IMR-90 (cell line): ENCODE measurements at regions not wholly inside any gene's neighbourhood (a gene's known extent, or its start where the extent isn't known, plus 50 kb on each side); places are given as distances from the start of the nearest gene placed in this dataset.

Experiments used
- ATAC-seq: fragments of 200-7000 bp; cut with Tn5 transposase; 2 replicates; pipeline ENCODE4 v1.9.1; 2020; ENCODE audit warnings: low read depth, mild to moderate bottlenecking, moderate library complexity
- BruUV-seq: library from RNA; stranded (reverse); fragments of 400-500 nt; replicated peaks from 2 replicates; lab custom pipeline; 2021; lab: Mats Ljungman, UMichigan
- CTCF ChIA-PET: fragments of 300-600 bp; formaldehyde crosslinking; extraction: SDS; loops from one replicate; lab custom pipeline; 2021; ENCODE audit warnings: antibody characterized with exemption; lab: Yijun Ruan, JAX
- POLR2A ChIA-PET: fragments of 300-600 bp; sonication (Branson Sonifier 250); formaldehyde crosslinking; loops from one replicate; lab custom pipeline; 2022; ENCODE audit warnings: antibody characterized with exemption; ENCODE audit not compliant: unreplicated experiment; lab: Charles Lee
- DNase-seq: peaks from one replicate; pipeline ENCODE4 v3.0.0; 2013
- H2AFZ ChIP-seq: replicated peaks from 2 replicates; pipeline ENCODE3; 2013; ENCODE audit warnings: low read length, mild to moderate bottlenecking; ENCODE audit not compliant: poor library complexity
- H2AK5ac ChIP-seq: 2 replicates; pipeline ENCODE4 v1.6.1; 2013; ENCODE audit warnings: low read depth, low read length, inconsistent platforms
- H2AK9ac ChIP-seq: replicated peaks from 2 replicates; pipeline ENCODE3; 2013; ENCODE audit warnings: mild to moderate bottlenecking, low read depth, low read length, moderate library complexity; ENCODE audit not compliant: poor library complexity
- H2BK120ac ChIP-seq: 2 replicates; pipeline ENCODE4 v1.6.1; 2013; ENCODE audit warnings: low read depth, low read length, inconsistent platforms
- H2BK15ac ChIP-seq: 3 replicates; pipeline ENCODE4 v1.6.1; 2013; ENCODE audit warnings: low read depth, low read length, inconsistent platforms
- H2BK20ac ChIP-seq: 2 replicates; pipeline ENCODE4 v1.6.1; 2013; ENCODE audit warnings: low read depth, mild to moderate bottlenecking, inconsistent platforms, low read length, moderate library complexity
- H2BK5ac ChIP-seq: 2 replicates; pipeline ENCODE4 v1.6.1; 2013; ENCODE audit warnings: mild to moderate bottlenecking, low read depth, low read length, inconsistent platforms; ENCODE audit not compliant: poor library complexity, severe bottlenecking
- H3K14ac ChIP-seq: replicated peaks from 2 replicates; pipeline ENCODE4 v1.6.1; 2013; ENCODE audit warnings: low read depth, low read length, inconsistent platforms
- H3K18ac ChIP-seq: 2 replicates; pipeline ENCODE4 v1.6.1; 2013; ENCODE audit warnings: low read depth, low read length, control low read depth
- H3K23ac ChIP-seq: 2 replicates; pipeline ENCODE4 v1.6.1; 2013; ENCODE audit warnings: low read depth, low read length, inconsistent platforms
- H3K27ac ChIP-seq: 2 replicates; pipeline ENCODE4 v1.5.1; 2013; ENCODE audit warnings: mild to moderate bottlenecking, control low read depth, low read length; ENCODE audit not compliant: insufficient read depth
- H3K27me3 ChIP-seq: 2 replicates; pipeline ENCODE4 v1.6.1; 2013; ENCODE audit warnings: low read length; ENCODE audit not compliant: control insufficient read depth, insufficient read depth
- H3K36me3 ChIP-seq: 2 replicates; pipeline ENCODE4 v1.6.1; 2013; ENCODE audit warnings: low read length, mixed read lengths; ENCODE audit not compliant: control insufficient read depth, insufficient read depth
- H3K4ac ChIP-seq: 2 replicates; pipeline ENCODE4 v1.6.1; 2013; ENCODE audit warnings: low read depth, low read length, inconsistent platforms
- H3K4me1 ChIP-seq: 2 replicates; pipeline ENCODE4 v1.6.1; 2013; ENCODE audit warnings: low read length, mixed read lengths; ENCODE audit not compliant: control insufficient read depth, insufficient read depth
- H3K4me2 ChIP-seq: 2 replicates; pipeline ENCODE4 v1.6.1; 2013; ENCODE audit warnings: low read depth, mild to moderate bottlenecking, control low read depth, low read length, moderate library complexity
- H3K4me3 ChIP-seq: 2 replicates; pipeline ENCODE4 v1.5.1; 2013; ENCODE audit warnings: low read depth, mild to moderate bottlenecking, control low read depth, low read length, moderate library complexity; ENCODE audit not compliant: insufficient read depth
- H3K56ac ChIP-seq: 2 replicates; pipeline ENCODE4 v1.6.1; 2013; ENCODE audit warnings: low read length, inconsistent platforms; ENCODE audit not compliant: insufficient read depth; ENCODE audit errors: extremely low read depth
- H3K79me1 ChIP-seq, 2 experiments: 2 replicates each; pipeline ENCODE4 v1.6.1; 2013; ENCODE audit warnings: low read length in 2 of 2, inconsistent platforms in 1 of 2, low read depth in 1 of 2
- H3K9ac ChIP-seq: 2 replicates; pipeline ENCODE4 v1.6.1; 2013; ENCODE audit warnings: low read depth, low read length, control low read depth
- H3K9me1 ChIP-seq: 2 replicates; pipeline ENCODE4 v1.6.1; 2013; ENCODE audit warnings: low read length, inconsistent platforms; ENCODE audit not compliant: insufficient read depth
- H3K9me3 ChIP-seq: 2 replicates; pipeline ENCODE4 v1.6.1; 2013; ENCODE audit warnings: low read length; ENCODE audit not compliant: control insufficient read depth, insufficient read depth
- H4K20me1 ChIP-seq: 2 replicates; pipeline ENCODE4 v1.6.1; 2013; ENCODE audit warnings: low read length, inconsistent platforms; ENCODE audit not compliant: insufficient read depth
- H4K5ac ChIP-seq: 2 replicates; pipeline ENCODE4 v1.6.1; 2013; ENCODE audit warnings: mild to moderate bottlenecking, low read depth, low read length, control low read depth
- H4K8ac ChIP-seq, 2 experiments: 2 replicates each; pipeline ENCODE4 v1.6.1; 2013; ENCODE audit warnings: low read depth in 2 of 2, low read length in 2 of 2, control low read depth in 1 of 2, inconsistent platforms in 1 of 2
- H4K91ac ChIP-seq: 2 replicates; pipeline ENCODE4 v1.6.1; 2013; ENCODE audit warnings: low read depth, low read length, inconsistent platforms; ENCODE audit not compliant: insufficient read depth
- CEBPB ChIP-seq: IDR thresholded peaks from 2 replicates; pipeline ENCODE4 v1.6.1; 2012; ENCODE audit warnings: low read depth, low read length, improper control_type of control experiment
- FOS ChIP-seq: fragments of 150-350 bp; IDR thresholded peaks from 2 replicates; pipeline ENCODE4 v1.6.1; 2016; ENCODE audit warnings: low read depth, low read length
- MAZ ChIP-seq: IDR thresholded peaks from 2 replicates; pipeline ENCODE4 v1.6.1; 2012; ENCODE audit warnings: low read depth, mild to moderate bottlenecking, low read length, improper control_type of control experiment, moderate library complexity, borderline replicate concordance
- MXI1 ChIP-seq: IDR thresholded peaks from 2 replicates; pipeline ENCODE4 v1.6.1; 2012; ENCODE audit warnings: low read depth, mild to moderate bottlenecking, low read length, moderate library complexity, borderline replicate concordance
- NFE2L2 ChIP-seq: fragments of 150-350 bp; IDR thresholded peaks from 2 replicates; pipeline ENCODE4 v1.6.1; 2016; ENCODE audit warnings: low read depth, mild to moderate bottlenecking, low read length
- RFX5 ChIP-seq: IDR thresholded peaks from 2 replicates; pipeline ENCODE4 v1.8.0; 2012; ENCODE audit warnings: low read depth, mild to moderate bottlenecking, low read length, moderate library complexity
- SMC3 ChIP-seq: fragments of 150-350 bp; IDR thresholded peaks from 2 replicates; pipeline ENCODE4 v1.6.1; 2016; ENCODE audit warnings: low read depth, mild to moderate bottlenecking, antibody characterized with exemption, low read length, moderate library complexity
- WGBS, 2 experiments: methylation state at CpG; one replicate each; pipeline versions ENCODE4 v1.1.5 to v1.1.7; 2013; ENCODE audit warnings: missing lambda C conversion rate in 2 of 2; ENCODE audit not compliant: insufficient read length in 1 of 2; ENCODE audit errors: extremely low coverage in 2 of 2; 5-methylcytosine and 5-hydroxymethylcytosine counted together
- dilution Hi-C: fragments of 300-500 bp; cut with HindIII; formaldehyde crosslinking; loops from one replicate; pipeline ENCODE4 v1.14.3; 2018; ENCODE audit warnings: low sequenced_read_pairs; ENCODE audit not compliant: unreplicated experiment
- in situ Hi-C: fragments of 300-500 bp; cut with MboI; formaldehyde crosslinking; loops from 3 replicates; pipeline ENCODE4 v1.14.3; 2019; ENCODE audit warnings: low sequenced_read_pairs, inconsistent platforms, mixed read lengths
- intact Hi-C: fragments of 100-400 bp; cut with micrococcal nuclease; formaldehyde crosslinking; loops from 2 replicates; pipeline ENCODE4 v1.10.0; 2022
- TF ChIP-seq, protein P1 (sequence below): fragments of 150-350 bp; IDR thresholded peaks from 2 replicates; pipeline ENCODE4 v1.6.1; 2017; ENCODE audit warnings: mild to moderate bottlenecking, antibody characterized with exemption, low read length, low read depth
- TF ChIP-seq, protein P2 (sequence below): conservative IDR thresholded peaks from 2 replicates; pipeline ENCODE4 v1.5.1; 2012; ENCODE audit warnings: mild to moderate bottlenecking, low read depth, low read length, improper control_type of control experiment

GRCh38 chrX:8036914-8037313 lies 109.7 kb upstream of the PNPLA4 start:
- H3K36me3 ChIP-seq, result no peaks in the 10 kb centered on the region
- TF ChIP-seq CEBPB, result no peak
- no peak for TF ChIP-seq FOS
- no peak for TF ChIP-seq RFX5
- no peak for TF ChIP-seq MAZ
- no peak for TF ChIP-seq MXI1
- TF ChIP-seq NFE2L2, result no peak
- TF ChIP-seq, protein P1, sequence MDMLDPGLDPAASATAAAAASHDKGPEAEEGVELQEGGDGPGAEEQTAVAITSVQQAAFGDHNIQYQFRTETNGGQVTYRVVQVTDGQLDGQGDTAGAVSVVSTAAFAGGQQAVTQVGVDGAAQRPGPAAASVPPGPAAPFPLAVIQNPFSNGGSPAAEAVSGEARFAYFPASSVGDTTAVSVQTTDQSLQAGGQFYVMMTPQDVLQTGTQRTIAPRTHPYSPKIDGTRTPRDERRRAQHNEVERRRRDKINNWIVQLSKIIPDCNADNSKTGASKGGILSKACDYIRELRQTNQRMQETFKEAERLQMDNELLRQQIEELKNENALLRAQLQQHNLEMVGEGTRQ, result no peak
- TF ChIP-seq, protein P2, sequence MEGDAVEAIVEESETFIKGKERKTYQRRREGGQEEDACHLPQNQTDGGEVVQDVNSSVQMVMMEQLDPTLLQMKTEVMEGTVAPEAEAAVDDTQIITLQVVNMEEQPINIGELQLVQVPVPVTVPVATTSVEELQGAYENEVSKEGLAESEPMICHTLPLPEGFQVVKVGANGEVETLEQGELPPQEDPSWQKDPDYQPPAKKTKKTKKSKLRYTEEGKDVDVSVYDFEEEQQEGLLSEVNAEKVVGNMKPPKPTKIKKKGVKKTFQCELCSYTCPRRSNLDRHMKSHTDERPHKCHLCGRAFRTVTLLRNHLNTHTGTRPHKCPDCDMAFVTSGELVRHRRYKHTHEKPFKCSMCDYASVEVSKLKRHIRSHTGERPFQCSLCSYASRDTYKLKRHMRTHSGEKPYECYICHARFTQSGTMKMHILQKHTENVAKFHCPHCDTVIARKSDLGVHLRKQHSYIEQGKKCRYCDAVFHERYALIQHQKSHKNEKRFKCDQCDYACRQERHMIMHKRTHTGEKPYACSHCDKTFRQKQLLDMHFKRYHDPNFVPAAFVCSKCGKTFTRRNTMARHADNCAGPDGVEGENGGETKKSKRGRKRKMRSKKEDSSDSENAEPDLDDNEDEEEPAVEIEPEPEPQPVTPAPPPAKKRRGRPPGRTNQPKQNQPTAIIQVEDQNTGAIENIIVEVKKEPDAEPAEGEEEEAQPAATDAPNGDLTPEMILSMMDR, result no peak
- no peak for TF ChIP-seq SMC3
- dilution Hi-C loops, result no loop called here
- H3K4me2 ChIP-seq, result no peak overlapping the region
- no peak overlapping the region for H4K91ac ChIP-seq
- no peak overlapping the region for H3K9ac ChIP-seq
- ATAC-seq, result no peak
- H3K18ac ChIP-seq, result no peak overlapping the region
- no peak overlapping the region for H4K5ac ChIP-seq
- H2BK120ac ChIP-seq, result no peak overlapping the region
- intact Hi-C loops, result no loop called here
- CTCF ChIA-PET, result no interaction called here
- WGBS, 2 experiments, result 0% methylated on average over 1 of the region's 4 CpGs; no CpG with 5 or more reads in 1 of the 2 experiments
- H3K27me3 ChIP-seq, result no peaks in the 10 kb centered on the region
- H3K79me1 ChIP-seq, result no peaks in the 10 kb centered on the region
- in situ Hi-C loops, result no loop called here
- no peak overlapping the region for H3K4me3 ChIP-seq
- no peaks in the 10 kb centered on the region for H3K4me1 ChIP-seq
- no peak overlapping the region for H2AK5ac ChIP-seq
- no peak overlapping the region for H2BK20ac ChIP-seq
- no peak overlapping the region for H2BK15ac ChIP-seq
- H2BK5ac ChIP-seq, result no peak overlapping the region
- no TSS peak for BruUV-seq
- no peak overlapping the region for H3K4ac ChIP-seq
- no peaks in the 10 kb centered on the region for H3K9me1 ChIP-seq
- POLR2A ChIA-PET, result no interaction called here
- H3K23ac ChIP-seq, result no peak overlapping the region
- no peaks in the 10 kb centered on the region for H4K20me1 ChIP-seq
- H2AK9ac ChIP-seq, result no peak overlapping the region
- no peak for DNase-seq
- H3K27ac ChIP-seq, result no peak overlapping the region
- H2AFZ ChIP-seq, result no peak overlapping the region
- H3K14ac ChIP-seq, result no peak overlapping the region
- H4K8ac ChIP-seq, result no peak overlapping the region
- H3K9me3 ChIP-seq, result peaks cover 3% of the 10 kb centered on the region; the same call in 1 of the 2 replicates
- no peak overlapping the region for H3K56ac ChIP-seq
